ENCODE measurements at regions not wholly inside any gene's neighbourhood (a gene's known extent, or its start where the extent isn't known, plus 50 kb on each side); places are given as distances from the start of the nearest gene placed in this dataset.
"Not testable (repeated sequence)": the region's sequence is repeated elsewhere in the genome, so short reads cannot be mapped to it uniquely, and the experiment has no call there.

- DNase-seq (ENCODE audit: low read depth), result no peak
Measured at GRCh38 chr2:21782866-21783265, 659.1 kb downstream of the TDRD15 start.

GRCh38 chr2:21787941-21788340, 664.2 kb downstream of the TDRD15 start:
- no peak for DNase-seq (ENCODE audit: low read depth)

DNA sequence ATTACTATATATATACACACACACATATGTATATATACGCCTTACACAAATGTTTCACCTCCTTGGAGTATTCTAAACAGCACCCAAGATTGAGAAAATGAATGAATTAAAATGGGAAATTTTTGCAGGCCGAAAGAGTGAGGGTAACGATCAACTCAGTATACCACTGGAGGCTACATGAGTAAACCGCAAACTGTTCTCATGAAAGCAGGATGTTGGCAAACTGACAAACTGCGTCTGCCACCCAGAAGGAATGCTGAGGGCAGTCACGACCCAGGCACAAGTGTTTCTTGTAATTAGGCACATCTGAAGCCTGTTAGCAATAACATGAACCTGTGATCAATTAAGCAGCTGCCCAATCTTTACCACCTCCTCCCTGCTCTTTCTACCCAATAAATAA, 666.5 kb downstream of the TDRD15 start:
- not testable (repeated sequence) for DNase-seq (ENCODE audit: low read depth)

- no peak for DNase-seq (ENCODE audit: low read depth)
Measured at GRCh38 chr2:21792571-21792970, 668.8 kb downstream of the TDRD15 start.

DNA sequence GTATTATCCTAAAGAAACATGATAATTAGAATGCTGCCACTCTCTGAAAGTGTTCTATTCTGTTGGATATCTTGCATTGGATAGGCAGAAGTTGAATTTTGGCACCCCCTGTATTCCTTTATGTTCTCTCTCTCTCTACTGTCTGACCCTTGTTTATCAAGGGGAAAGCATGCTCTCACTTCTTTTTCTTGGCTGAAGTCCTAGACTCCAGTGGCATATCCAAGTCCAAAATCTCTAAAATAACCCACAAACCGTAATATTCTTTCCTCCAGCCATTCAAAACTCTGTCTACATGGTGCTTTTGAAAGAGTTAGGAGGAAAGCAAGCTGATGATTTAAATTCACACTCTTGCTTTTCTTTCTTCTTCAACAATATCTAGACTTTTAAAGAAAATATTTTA, 669.7 kb downstream of the TDRD15 start:
- no peak for DNase-seq (ENCODE audit: low read depth)

- no peak for DNase-seq (ENCODE audit: low read depth)
Measured at GRCh38 chr2:21794611-21795010, 670.8 kb downstream of the TDRD15 start.

DNA sequence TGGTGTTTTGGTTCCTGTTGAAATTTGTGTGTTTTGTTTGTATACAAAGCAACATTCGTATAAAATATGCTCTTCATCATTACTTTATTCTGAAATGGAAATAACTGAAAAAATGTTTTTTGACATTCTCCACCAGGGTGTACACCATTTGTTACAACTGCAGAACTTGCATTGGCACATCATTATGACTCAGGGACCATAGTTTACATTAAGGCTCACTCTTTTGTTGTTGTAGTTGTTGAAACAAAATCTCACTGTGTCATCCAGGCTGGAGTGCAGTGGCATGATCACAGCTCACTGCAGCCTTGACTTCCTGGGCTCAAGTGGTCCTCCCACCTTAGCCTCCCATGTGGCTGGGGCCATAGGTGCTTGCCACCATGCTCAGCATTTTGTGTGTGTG, 676.6 kb downstream of the TDRD15 start:
- DNase-seq (ENCODE audit: low read depth), result no peak

GRCh38 chr2:21803550-21803949, 679.8 kb downstream of the TDRD15 start:
- no peak for DNase-seq (ENCODE audit: low read depth)

DNA sequence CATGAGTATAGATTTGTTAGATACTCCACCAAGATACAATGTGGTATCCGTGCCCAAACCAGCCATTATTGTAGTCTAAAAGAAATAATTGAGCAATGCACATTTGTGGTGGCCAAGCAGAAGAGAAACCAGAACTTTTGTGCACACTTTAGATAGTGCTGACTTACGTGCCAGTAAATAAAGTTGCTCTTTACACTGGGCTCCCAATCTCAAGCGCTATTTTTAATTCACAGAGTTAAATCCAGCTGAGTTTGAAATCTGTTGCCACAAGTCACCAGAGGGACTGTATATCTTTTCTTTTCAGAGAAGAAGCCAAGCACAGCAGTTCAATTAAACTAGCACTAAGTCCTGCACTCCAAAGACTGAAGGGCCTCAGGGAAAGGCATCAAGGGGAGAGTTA, 680.4 kb downstream of the TDRD15 start:
- DNase-seq (ENCODE audit: low read depth), result no peak

DNA sequence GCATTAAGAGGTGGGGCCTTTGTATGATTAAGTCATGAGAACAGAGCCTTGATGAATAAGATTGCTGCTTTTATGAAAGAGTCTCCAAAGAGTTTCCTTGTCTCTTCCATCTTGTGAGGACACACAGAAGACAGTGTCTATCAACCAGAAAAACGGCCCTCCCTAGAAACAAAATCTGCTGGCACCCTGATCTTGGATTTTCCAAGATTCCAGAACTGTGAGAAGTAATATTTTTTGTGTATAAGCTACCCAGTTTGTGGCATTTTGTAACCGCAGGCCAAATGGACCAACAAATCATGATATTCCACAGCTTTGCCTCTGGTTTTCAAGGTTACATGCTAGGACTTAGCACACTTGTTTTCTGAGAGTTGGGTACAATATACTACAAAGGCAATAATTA, 687.8 kb downstream of the TDRD15 start:
- no peak for DNase-seq (ENCODE audit: low read depth)

DNA sequence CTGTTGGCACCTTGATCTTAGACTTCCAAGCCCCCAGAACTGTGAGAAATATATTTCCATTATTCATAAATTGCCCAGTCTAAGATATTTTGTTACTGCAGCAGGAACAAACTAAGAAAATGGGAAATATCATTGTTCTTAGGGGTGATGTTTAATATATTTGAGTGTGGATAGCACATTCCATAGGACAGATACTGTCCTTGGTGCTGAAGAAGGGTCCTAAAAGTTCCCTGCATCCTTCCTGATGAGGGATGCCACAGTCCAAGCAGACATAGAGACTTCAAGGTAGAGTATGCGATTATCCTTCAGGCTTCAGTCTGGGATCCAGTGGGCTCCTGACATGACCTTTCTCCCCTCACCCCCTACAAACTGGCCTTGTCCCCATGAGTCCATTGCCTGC, 689.0 kb downstream of the TDRD15 start:
- DNase-seq (ENCODE audit: low read depth), result no peak

DNA sequence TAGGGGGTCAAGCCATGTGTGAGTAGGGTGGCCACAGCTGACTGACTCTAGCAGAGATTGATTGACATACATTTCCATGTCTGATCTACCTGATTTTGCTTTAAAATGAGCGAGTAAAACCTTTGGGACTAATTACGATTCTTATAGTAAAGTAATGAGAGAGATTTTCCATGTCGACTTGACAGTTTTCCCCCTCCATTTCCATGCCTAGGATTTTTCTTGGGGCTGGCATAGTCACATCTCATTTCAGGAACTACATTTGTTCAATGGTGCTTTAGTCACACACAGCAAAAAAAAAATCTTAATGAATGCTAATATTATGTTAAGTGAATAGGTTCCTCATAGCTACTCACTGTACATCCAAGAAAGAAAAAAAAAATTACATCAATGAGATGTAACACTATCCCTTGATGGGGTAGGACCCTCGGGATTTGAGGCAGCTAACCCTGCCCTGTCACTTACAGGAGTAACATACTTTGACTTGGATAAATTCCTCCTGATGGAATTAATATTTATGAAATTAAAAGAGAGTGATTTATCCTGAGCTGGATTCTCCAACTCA, 690.9 kb downstream of the TDRD15 start:
- no peak for DNase-seq (ENCODE audit: low read depth)

GRCh38 chr2:21818212-21818795, 694.5 kb downstream of the TDRD15 start:
- DNase-seq (ENCODE audit: low read depth), result no peak

DNA sequence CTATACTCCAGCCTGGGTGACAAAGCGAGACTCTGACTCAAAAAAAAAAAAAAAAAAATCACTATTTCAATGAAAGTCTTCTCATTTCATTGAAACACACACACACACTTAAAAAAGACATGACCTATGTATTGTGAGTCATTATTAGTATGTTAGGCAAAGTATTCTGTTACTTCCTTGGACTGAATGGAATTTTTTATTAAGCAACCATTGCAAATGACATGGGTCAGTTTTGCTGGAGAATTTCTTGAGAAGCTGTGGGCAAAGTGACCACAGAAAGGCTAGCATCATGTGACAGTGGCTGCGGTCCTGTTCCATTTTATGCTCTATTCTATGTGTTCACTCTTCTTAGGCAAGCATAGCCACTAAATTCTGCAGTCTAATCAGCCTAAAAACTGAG, 695.7 kb downstream of the TDRD15 start:
- DNase-seq (ENCODE audit: low read depth), result no peak

- no peak for DNase-seq (ENCODE audit: low read depth)
Measured at GRCh38 chr2:21820271-21820670, 696.5 kb downstream of the TDRD15 start.

DNA sequence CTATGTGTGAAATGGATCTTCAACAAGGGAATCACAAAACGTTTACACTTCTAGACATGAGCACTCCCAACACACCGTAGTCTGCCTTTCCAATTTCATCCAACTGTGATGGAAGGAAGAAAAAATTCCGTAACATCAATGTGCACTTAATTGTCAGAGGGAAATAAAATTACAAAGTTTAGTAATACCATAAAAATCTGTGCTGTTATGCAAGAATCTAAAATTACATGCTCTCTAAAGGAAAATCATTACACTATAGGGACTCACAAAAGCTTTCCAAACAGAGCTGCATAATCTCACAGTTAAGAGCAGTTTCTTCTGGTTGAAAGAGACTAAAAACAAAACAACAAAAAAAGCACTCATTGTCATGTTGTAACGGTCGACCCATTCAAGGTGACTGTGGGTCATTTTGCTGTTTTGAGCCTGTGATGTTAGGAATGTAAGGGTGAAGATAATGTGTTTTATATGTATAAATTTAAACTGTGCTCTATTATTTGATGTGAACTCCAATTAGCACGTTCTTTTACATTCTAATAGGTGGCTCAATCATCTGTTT, 698.0 kb downstream of the TDRD15 start:
- no peak for DNase-seq (ENCODE audit: low read depth)

DNA sequence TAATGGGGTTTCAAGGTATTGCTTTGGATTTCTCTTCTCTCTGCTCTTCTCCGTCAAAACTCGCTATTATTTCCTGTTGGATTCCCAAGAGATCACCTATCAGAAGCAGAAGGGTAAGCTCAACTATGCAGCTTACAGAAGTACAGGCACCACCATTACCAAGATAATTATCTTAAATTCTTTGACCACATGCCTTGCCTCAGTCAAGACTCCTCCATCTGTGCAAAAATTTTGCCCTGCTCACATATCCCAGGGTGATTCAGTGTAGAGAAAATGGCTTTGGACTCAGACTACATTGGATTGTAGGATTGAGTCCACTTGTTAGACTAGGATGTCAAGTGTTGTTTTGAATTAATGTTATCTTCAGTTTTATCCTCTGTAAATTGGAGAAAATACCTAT, 698.7 kb downstream of the TDRD15 start:
- no peak for DNase-seq (ENCODE audit: low read depth)

GRCh38 chr2:21833767-21834166, 710.0 kb downstream of the TDRD15 start:
- no peak for DNase-seq (ENCODE audit: low read depth)

- no peak for DNase-seq (ENCODE audit: low read depth)
Measured at GRCh38 chr2:21836261-21836660, 712.5 kb downstream of the TDRD15 start.

GRCh38 chr2:21836719-21837118, 713.0 kb downstream of the TDRD15 start:
- DNase-seq (ENCODE audit: low read depth), result no peak

DNA sequence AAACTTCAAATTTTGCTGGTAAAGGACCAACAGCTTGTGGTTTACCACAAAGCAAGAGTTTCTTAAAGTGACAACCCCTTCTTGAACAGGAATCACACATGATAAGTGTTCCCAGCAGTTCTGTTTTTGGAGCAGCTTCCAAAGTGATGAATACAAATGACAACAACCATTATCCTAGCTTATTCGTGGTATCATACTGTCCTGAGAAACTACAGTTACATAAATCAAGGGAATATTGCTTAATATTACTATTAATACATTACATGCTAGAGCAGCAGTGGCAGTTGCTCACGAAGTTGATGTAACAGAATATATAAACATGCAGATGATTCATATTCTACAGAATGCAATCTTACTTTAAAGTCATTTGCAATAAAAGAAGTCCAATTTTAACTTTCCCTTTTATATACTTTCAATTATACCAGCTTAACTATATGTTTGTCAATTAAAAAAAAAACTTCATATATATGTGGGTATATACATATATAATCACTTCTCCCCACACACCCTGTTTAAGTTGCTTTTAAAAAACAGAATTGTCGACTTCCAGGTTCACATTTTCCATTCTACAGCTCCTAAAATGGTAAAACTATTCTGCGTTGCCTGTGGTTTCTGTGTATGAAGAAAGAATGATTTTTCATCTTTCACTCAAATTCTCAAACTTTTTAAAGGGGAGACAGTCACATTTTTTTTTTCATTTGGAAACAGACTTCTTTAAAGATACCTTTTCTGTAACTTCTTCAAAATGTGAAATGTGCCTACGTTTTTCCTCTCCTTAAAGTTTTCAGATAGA, 713.6 kb downstream of the TDRD15 start:
- DNase-seq (ENCODE audit: low read depth), result no peak

DNA sequence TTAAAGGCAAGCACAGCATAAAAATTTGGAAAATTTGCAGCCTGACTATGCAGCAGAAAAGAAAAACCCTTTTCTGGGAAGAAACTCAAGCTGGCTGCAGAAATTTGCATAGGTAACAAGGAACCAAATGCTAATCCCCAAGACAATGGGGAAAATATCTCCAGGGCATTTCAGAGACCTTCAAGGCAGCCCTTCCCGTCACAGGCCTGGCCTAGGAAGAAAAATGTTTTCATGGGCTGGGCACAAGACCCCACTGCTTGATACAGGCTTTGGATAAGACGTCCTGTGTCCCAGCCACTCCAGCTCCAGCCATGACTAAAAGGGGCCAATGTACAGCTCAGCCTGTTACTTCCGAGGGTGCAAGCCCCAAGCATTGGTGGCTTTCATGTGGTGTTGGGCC, 717.6 kb downstream of the TDRD15 start:
- no peak for DNase-seq (ENCODE audit: low read depth)

- not testable (repeated sequence) for DNase-seq (ENCODE audit: low read depth)
Measured at GRCh38 chr2:21850367-21850766, 726.6 kb downstream of the TDRD15 start.
